Ureter (tissue), 1 donor: ENCODE measurements at regions not wholly inside any gene's neighbourhood (a gene's known extent, or its start where the extent isn't known, plus 50 kb on each side); places are given as distances from the start of the nearest gene placed in this dataset.
"Not testable (repeated sequence)": the region's sequence is repeated elsewhere in the genome, so short reads cannot be mapped to it uniquely, and the experiment has no call there.

ENCODE experiments used
- DNase-seq: peaks from one replicate; pipeline ENCODE4 v3.0.0-alpha.2; 2020; ENCODE audit warnings: low spot score
- donor health status: DM: yes; HTN: yes; CAD: no.

DNA sequence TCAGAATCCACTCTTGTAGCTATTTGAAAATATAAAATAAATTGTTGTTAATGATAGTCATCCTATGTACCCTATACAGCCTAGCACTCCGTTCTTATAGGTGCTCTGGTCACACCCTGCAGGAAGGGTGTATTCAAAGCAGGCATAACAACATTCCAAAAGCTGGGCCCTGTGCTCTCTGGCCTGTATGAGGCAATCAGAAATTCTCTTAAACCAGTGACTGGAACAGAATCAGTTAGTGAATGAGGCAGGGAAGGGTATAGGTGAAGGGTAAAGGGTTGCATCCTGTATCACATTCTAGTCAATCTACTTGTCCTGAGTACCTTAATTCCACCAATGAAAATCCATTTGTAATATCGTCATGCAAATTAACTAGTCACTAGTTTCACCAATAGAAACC, 154.5 kb upstream of the ZNF217 start:
- peak; percentile 74 for DNase-seq

DNA sequence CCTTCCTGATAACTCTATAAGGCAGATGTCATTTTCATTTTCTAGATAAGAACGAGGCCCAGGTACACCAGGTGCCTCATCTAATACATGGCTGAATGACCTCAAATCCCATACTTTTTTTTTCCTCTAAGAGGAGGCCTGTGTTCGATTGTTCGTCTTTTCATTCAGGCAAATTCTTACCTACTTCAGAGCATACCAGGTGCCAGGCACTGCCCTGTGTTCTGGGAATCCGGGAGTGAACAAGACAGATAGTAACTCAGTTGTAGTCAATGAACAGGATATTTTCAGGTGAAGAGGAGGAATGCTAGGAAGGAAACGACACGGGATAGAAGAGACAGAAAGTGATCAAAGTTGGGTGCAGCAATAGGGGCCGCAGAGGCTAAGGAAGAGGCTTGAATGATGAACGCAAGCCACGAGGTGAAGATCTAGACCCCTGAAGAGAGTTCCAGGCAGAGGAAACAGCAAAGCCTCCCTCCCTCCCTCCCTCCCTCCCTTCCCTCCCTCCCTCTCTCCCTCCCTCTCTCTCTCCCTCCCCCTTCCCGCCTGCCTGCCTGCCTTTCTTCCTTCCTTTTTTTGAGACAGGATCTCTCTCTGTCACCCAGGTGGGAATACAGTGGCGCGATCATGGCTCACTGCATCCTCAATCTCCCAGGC, 150.1 kb upstream of the ZNF217 start:
- DNase-seq: no peak

DNA sequence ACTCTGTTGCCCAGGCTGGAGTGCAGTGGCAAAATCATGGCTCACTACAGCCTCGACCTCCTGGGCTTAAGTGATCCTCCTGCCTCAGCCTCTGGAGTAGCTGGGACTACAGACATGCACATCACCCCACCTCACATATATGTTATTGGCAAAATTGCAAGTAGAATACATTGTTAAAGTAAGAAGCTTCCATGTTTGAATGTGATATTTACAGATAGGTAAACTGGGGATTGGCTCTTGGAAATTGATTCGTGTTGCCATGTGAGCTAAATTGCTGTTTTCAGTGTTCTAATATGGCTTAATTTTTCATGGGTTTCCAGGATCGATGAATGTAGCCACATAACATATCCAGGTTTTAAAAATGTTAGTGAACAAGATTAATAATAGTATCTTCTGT, 149.0 kb upstream of the ZNF217 start:
- DNase-seq: no peak

DNA sequence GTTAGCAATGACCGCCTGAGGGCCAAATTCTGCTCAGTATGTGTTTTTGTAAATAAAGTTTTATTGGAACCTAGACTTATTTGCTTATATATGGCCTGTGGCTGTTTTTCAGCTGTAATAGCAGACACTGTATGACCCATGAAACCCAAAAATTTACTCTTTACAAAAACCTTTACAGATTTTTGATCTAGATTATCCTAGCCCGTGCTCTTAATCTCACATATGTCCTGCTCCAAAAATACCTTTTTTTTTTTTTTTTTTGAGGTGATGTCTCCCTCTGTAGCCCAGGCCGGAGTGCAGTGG, 148.0 kb upstream of the ZNF217 start:
- DNase-seq: no peak

DNA sequence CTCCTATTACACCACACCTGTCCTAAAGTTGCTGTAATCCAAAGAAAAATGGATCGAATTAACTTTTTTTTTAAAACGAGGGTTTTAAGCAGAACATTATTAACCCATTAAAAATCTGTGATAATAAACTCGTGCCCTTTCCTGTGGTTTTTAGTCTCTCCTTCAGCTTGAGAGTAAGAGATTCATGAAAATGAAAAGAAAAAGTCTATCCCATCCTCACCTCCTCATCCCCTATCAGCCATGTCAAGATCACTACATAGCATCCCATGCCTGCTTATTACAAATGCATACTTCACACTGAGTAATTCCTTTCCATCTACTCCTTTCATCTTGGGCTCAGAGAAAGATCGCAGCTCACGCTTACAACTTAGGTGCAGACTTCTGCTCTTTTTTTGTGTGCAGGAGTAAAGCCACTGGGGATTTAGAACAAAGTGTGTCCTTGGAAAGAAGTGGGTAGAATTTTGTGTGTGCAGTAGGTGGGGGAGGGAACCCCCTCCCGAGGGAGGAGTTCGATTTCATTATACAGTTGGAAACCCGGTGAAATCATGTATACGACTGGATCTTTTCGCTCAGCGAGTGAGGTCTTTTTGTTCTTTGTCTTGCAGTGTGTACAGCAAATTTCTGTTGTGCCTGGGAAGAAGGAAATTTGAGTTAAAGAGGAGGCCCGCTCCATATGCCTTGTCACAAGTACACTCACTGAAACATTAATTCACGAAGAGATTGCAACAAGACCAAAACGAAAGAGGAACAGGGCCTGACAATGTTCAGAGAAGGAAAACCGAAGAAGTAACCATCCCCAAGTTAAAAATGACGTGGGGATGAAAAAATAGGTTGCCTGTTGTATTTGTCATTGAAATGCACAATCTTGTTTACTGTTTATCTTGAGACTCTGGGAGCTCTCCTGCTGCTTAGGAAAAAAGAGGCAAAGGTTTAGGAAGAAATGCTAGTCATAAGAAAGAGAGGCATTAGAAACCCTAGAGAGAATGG, 146.5 kb upstream of the ZNF217 start:
- DNase-seq: no peak

DNA sequence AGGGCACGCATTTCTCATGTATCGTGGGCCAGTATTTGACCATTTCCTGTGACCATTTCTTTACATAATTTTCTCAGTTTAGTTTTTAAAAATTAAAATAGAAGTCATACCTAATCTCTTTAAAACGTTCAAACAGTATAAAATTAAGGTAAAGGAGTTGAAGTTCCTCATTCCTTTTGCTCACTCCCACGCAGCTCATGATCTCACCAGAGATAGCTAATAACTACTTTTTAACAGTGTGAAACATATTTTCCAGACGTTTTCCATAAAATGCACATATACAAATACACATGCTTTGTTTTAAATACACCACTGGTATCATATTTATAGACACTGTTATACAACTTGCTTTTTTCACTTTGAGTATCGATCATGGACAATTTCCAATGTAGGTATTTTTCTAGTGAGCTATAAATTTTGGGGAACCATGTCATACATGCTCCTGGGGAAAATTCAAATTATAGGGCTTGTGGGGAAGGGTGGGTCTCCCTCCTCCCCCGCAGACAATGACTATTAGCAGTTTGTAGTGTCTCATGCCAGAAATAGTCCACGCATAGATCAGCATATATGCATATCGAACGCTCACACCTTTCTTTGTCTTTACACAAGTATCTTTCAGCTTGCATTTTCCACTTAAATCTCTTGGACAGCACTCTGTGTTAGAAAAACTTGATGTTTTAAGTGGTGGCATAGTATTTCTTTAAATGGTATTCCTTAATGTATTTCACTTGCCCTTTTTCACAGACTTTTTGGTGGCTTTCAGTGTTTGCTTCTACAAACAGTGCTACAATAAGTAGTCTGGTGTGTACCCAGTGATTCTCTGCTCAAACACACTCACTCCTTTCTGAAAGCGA, 145.5 kb upstream of the ZNF217 start:
- no peak for DNase-seq

DNA sequence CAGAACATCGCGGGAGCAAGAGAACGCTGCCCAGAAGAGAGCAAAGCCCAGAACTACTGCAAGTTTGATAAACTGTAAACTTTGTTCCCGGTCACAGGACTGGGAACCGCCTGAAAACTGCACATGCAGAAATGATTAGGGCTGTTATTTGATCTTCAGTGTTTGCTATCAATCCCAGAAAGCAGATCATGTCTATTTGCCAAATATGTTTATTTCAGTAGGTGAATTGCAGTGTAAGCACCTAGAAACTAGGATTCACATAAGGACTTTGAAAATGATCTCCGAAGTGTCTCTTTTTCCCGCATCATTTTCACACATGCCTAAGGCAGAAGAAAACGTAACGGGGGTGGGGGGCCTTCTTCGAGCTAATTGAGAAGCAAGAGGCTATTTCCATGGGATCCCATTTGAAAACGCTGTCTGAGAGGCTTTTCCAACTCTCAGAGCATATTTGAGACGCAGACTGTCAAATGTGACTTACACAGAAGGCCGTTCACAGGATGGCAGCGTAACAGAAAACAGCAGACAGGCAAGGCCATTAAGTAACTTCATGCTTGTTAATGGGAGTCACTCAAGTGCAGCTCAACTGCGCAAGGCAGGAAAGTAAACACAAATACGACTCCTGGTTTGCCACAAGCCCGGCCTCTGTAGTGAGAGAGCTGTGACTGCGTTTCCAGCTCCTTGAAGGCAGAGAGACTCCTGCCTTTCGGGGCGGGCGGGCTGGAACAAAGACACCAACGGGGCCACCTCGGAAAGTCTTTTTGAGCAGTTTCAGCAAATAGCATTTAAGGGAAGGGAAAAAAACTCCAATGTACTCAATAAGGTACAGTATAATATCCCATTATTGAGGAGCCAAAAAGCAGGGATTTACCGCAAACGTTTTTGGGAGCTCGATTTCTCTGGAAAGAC, 144.7 kb upstream of the ZNF217 start:
- DNase-seq: peak; percentile 85

DNA sequence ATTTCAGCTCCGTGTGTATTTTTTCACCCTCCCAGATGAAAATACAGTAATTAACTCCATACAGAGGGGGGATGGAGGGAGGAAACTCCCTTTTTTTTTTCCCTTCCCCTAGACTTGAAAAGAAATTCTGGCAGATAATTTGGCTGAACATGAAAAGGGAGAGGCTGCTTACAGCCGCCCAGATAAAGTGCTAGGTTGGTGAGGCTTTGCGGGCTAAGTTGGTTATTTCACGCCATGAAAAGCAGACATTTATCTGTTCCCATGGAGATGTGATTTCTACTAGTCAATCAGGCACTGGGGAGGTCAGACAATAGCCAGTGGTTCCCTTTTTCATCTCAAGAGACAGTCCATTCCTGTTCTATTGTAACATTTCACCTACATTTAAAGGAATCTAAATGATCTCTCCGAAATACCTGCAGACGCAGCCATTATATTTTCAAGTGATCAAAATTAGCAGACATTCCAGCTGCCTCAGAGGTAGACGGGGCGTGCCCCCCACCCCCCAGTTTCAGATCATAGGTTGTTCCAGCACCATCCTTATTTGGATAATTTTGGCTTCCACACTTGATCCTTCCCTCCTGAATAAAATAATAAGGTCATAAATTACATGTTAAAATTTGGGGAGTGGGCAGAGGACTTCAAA, 143.9 kb upstream of the ZNF217 start:
- DNase-seq: no peak

DNA sequence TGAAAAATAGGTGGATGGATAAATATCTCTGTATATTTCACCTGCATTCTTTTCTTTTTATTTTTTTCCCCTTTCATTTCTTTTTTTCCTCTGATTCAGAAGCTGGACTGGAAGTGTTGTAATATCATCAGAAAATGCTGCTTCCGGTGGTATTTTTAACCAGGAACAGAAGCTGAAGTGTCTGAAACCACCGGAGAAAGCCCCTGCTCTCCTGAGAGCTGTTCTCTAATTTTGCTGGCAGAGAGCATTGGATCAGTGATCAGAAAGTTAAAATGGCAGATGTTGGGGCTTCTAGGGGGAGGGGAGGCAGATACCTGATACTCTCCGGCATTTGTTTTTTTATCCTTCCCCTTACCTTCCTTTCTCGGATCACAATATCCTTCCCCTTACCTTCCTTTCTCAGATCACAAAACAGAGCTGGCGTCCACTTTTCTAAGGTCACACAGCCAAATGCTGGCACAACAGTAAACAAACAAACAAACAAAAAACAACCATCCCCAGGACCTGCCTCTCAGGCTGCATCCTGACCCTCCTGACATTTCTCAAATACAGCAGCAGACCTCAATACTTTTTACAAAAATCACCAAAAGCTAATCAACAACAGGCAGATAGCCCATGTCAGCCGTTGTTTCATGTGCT, 143.2 kb upstream of the ZNF217 start:
- no peak for DNase-seq

DNA sequence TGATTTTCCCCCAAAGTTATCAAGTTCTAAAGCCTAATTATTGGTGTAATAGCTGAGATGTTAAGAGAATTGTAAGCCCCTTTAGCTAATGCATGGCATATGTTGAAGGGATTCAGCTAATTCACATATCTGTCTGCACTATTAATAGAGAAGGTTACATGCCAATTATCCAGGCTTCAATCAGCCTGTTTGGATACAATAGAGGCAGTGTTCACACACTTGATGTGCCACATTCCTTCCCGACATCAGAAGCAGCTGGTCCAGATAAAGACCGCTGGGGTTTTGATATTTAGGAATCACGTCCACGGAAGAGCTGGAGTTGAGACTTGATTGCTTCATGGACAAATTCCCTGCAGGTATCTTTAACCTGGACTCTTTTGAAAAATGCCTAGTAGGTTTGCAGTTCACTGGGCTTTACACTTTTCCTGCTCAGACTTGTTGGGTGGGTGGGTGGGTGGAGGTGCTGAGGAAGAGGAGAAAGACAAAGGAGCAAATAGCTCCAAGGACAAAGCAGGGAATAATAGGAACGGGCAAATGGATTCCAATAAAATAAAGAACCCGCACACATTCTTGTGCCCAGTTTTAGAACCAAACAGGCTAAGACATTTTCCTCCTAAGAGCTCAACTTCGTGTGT, 142.6 kb upstream of the ZNF217 start:
- no peak for DNase-seq

DNA sequence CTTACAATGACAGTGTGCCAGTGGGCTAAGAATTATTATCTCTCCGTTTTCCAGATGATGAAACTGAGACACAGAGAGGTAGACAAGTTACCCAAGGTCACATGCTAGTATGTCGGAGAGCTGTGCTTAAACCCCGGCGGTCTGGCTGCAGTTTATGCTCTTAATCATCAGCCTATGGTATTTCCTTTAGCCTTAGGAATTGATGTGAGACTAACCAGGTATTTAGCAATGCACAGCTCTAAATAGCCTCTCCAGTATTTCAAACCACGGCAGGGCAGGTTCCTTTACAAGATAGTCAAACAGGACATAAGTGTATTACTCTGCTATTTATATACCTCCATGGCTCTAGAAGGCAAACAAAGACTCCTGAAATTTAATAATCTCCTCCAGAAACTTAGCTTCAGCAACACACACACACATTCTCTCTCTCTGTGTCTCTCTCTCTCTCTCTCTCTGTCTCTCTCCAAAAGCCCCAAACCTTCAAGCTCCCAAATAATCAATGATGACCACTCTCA, 142.0 kb upstream of the ZNF217 start:
- no peak for DNase-seq

DNA sequence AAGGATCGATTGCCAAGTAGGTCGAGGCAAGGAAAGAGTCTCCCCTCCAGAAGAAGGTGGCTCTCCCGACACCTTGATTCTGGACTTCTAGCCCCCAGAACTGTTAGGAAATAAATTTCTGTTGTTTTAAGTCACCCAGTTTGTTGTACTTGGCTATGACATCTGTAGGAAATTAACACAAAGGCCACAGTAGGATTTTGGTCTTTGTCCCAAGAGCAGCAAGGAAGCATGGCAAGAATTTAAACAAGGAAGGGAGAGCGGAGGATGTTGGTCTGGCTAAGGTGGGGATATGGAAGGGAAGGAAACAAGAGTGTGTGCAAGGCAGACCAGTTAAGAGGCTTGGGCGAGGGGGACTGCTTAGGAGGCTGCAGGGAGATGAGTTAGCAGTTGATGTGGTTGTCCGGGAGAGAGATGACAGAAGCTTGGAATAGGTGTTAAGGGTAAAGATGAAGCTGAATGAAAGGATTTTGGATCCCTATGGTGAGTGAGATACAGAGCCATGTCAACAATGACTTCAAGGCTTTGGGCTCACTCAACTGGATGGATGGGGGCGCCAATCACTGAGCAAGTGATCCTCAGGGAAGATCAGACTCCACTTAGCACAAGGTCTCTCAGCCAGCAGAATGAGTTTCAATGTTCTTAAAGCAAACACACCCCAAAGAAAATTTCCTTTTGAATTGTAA, 140.5 kb upstream of the ZNF217 start:
- DNase-seq: no peak

DNA sequence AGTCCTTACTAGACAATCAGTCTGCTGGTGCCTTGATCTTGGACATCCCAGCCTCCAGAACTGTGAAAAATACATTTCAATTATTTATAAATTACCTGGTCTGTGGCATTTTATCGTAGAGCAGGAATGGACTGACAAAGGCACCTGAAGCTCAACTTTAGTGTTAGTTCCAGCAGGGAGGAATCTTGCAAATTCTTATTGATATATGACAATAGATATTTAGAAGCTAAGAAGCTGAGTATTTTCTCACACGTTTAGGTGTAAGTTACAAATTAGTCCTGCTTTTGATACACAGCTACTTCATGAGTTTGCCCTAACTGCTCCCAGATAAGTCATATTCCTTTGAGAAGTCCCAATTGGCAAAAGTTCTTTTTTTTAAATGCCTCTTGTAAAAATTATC, 138.0 kb upstream of the ZNF217 start:
- DNase-seq: no peak

DNA sequence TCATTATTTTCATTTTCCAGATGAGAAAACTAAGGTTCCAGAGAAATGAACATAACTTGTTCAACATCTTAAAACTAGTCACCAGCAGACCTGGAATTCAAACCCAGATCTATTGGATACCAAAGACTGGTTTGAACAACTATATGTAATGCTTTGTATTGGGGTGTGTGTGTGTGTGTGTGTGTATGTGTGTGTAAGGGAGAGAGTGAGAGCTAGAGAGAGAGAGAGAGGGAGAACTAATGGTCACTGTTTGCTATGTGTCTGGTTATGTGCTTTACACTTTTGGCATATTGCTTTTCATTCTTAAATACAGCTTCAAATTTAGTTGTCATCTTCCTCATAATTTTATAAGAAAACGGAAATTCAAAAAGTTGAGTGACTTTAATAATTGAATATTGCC, 134.7 kb upstream of the ZNF217 start:
- no peak for DNase-seq

DNA sequence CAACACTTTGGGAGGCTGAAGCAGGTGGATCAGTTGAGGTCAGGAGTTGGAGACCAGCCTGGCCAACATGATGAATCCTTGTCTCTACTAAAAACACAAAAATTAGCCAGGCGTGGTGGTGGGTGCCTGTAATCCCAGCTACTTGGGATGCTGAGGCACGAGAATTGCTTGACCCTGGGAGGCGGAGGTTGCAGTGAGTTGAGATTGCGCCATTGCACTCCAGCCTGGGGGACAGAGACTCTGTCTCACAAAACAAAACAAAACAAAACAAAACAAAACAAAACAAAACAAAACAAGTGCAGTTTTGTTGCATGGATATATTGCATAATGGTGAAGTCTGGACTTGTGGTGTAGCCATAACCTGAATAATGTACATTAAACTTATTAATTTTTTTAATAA, 133.6 kb upstream of the ZNF217 start:
- DNase-seq: not testable (repeated sequence)

DNA sequence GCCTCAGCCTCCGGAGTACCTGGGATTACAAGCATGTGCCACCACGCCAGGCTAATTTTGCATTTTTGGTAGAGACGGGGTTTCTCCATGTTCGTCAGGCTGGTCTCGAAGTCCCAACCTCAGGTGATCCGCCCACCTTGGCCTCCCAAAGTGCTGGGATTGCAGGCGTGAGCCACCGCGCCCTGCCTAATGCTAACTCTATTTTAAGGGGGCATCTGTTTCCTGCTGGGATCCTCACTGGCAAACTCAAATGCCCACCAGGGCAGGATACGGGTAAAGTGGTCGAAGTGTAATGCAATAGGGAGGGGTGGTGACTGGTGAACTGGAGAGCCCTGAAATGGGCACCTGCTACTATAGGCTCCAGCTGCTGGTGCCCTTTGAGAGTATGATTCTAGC, 131.9 kb upstream of the ZNF217 start:
- DNase-seq: no peak

DNA sequence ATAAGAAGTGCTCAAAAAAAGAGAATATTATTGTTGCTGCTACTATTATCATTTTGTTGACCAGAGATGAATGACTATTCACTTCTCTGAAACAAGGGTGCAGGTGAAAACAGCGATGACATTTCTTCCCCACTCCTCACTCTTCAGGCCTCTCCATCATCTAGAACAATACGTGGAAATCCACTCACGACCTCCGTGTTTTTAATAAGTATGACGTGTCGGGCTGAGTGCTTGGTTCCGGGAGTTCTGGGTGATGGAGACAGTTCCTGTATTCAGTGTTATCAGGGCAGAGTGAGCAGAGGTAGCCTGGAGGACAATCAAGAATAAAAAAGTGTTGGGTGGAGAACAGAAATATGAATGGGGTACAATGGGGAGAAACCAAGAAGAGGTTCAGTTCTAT, 130.0 kb upstream of the ZNF217 start:
- DNase-seq: no peak

DNA sequence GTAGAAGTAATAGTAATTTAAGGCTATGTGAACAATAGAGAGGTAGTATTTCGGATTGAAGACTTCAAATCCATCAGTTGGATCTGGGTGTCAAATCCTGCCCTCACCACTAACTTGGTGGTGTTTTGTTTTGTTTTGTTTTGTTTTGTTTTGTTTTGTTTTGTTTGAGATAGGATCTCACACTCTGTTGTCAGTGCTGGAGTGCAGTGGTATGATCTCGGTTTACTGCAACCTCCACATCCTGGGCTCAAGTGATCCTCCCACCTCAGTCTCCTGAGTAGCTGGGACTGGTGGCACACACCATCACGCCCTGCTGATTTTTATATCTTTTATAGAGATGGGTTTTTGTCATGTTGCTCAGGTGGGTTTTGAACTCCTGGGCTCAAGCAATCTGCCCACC, 129.4 kb upstream of the ZNF217 start:
- DNase-seq: no peak

DNA sequence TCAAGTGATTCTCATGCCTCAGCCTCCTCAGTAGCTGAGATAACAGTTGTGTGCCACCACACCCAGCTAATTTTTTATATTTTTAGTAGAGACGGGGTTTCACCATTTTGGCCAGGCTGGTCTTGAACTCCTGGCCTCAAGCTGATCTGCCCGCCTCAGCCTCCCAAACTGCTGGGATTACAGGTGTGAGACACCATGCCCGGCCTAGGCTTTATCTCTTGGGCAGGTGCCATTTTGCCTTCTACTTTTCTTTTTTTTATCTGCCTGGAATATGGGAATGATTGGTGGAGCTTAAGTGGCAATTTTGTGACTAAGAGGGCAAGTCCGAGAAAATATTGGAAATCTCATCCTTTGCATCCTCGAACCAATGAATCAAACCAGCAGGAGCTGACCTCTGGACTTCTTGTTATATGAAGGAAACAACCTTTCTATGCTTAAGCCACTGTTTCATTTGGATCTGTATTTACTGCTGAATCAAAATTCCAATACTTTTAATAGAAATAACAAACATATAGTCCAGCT, 128.9 kb upstream of the ZNF217 start:
- DNase-seq: no peak
